ENCODE measurements at regions not wholly inside any gene's neighbourhood (a gene's known extent, or its start where the extent isn't known, plus 50 kb on each side); places are given as distances from the start of the nearest gene placed in this dataset.

- Histone ChIP-seq H3K4me2 (ENCODE audit: low read depth, low read length, poor library complexity, severe bottlenecking) (no peak overlapping the region), H3K9me2 (replicated peaks; ENCODE audit: low read depth, low read length) (no peaks in the 10 kb centered on the region), H3K9me3 (ENCODE audit: insufficient read depth, low read depth, low read length) (peaks cover 3% of the 10 kb centered on the region; the same call in 1 of the 2 replicates), H4K20me1 (ENCODE audit: insufficient read depth, low read length, poor library complexity, severe bottlenecking) (no peaks in the 10 kb centered on the region), H3K36me3 (ENCODE audit: insufficient read depth, low read length) (no peaks in the 10 kb centered on the region), H3K4me1 (ENCODE audit: insufficient read depth, low read length, poor library complexity, severe bottlenecking) (no peaks in the 10 kb centered on the region), H3K4me3 (ENCODE audit: low read length, poor library complexity, severe bottlenecking) (no peak overlapping the region), H2AFZ (ENCODE audit: low read length) (no peak overlapping the region), H3K9ac (ENCODE audit: low read depth, low read length, poor library complexity, severe bottlenecking) (no peak overlapping the region), H3F3A (ENCODE audit: low read depth) (no peaks in the 10 kb centered on the region), H3K79me2 (ENCODE audit: insufficient read depth, low read length) (no peaks in the 10 kb centered on the region), H3K27me3 (ENCODE audit: insufficient read depth, low read length, poor library complexity, severe bottlenecking) (no peaks in the 10 kb centered on the region)
- TF ChIP-seq CTCF (conservative IDR thresholded peaks at IDR 0.05; ENCODE audit: low read length) (no peak), EZH2phosphoT487 (IDR thresholded peaks at IDR 0.05; ENCODE audit: borderline replicate concordance) (no peak)
Observed at GRCh38 chr19:28984315-28984714, 228.6 kb downstream of the UQCRFS1 start.

- no peaks in the 10 kb centered on the region for H3K9me2 ChIP-seq (replicated peaks; ENCODE audit: low read depth, low read length)
- H4K20me1 ChIP-seq (ENCODE audit: insufficient read depth, low read length, poor library complexity, severe bottlenecking): no peaks in the 10 kb centered on the region
- H3K36me3 ChIP-seq (ENCODE audit: insufficient read depth, low read length): no peaks in the 10 kb centered on the region
- H2AFZ ChIP-seq (ENCODE audit: low read length): no peak overlapping the region
- H3K4me2 ChIP-seq (ENCODE audit: low read depth, low read length, poor library complexity, severe bottlenecking): no peak overlapping the region
- no peak overlapping the region for H3K4me3 ChIP-seq (ENCODE audit: low read length, poor library complexity, severe bottlenecking)
- TF ChIP-seq CTCF (conservative IDR thresholded peaks at IDR 0.05; ENCODE audit: low read length) (no peak), EZH2phosphoT487 (IDR thresholded peaks at IDR 0.05; ENCODE audit: borderline replicate concordance) (no peak)
- no peaks in the 10 kb centered on the region for H3K27me3 ChIP-seq (ENCODE audit: insufficient read depth, low read length, poor library complexity, severe bottlenecking)
- H3F3A ChIP-seq (ENCODE audit: low read depth): no peaks in the 10 kb centered on the region
- H3K9ac ChIP-seq (ENCODE audit: low read depth, low read length, poor library complexity, severe bottlenecking): no peak overlapping the region
- H3K4me1 ChIP-seq (ENCODE audit: insufficient read depth, low read length, poor library complexity, severe bottlenecking): no peaks in the 10 kb centered on the region
- peaks cover 3% of the 10 kb centered on the region; the same call in 1 of the 2 replicates for H3K9me3 ChIP-seq (ENCODE audit: insufficient read depth, low read depth, low read length)
- H3K79me2 ChIP-seq (ENCODE audit: insufficient read depth, low read length): no peaks in the 10 kb centered on the region
Observed at GRCh38 chr19:28983430-28983829, 229.5 kb downstream of the UQCRFS1 start.

- Histone ChIP-seq H3K27me3 (ENCODE audit: insufficient read depth, low read length, poor library complexity, severe bottlenecking) (no peaks in the 10 kb centered on the region), H3K36me3 (ENCODE audit: insufficient read depth, low read length) (no peaks in the 10 kb centered on the region), H3K4me1 (ENCODE audit: insufficient read depth, low read length, poor library complexity, severe bottlenecking) (no peaks in the 10 kb centered on the region), H3K4me3 (ENCODE audit: low read length, poor library complexity, severe bottlenecking) (no peak overlapping the region), H3K9me2 (replicated peaks; ENCODE audit: low read depth, low read length) (no peaks in the 10 kb centered on the region), H3K79me2 (ENCODE audit: insufficient read depth, low read length) (no peaks in the 10 kb centered on the region), H3K9ac (ENCODE audit: low read depth, low read length, poor library complexity, severe bottlenecking) (no peak overlapping the region), H2AFZ (ENCODE audit: low read length) (no peak overlapping the region), H3K4me2 (ENCODE audit: low read depth, low read length, poor library complexity, severe bottlenecking) (no peak overlapping the region), H3K9me3 (ENCODE audit: insufficient read depth, low read depth, low read length) (peaks cover 3% of the 10 kb centered on the region; the same call in 1 of the 2 replicates), H4K20me1 (ENCODE audit: insufficient read depth, low read length, poor library complexity, severe bottlenecking) (no peaks in the 10 kb centered on the region), H3F3A (ENCODE audit: low read depth) (no peaks in the 10 kb centered on the region)
- TF ChIP-seq CTCF (conservative IDR thresholded peaks at IDR 0.05; ENCODE audit: low read length): no peak
- TF ChIP-seq EZH2phosphoT487 (IDR thresholded peaks at IDR 0.05; ENCODE audit: borderline replicate concordance): no peak
Observed at GRCh38 chr19:28981994-28982393, 231.0 kb downstream of the UQCRFS1 start.

Data from Loucy (cell line).